Right ventricle myocardium superior (tissue), 1 donor: ENCODE measurements at regions not wholly inside any gene's neighbourhood (a gene's known extent, or its start where the extent isn't known, plus 50 kb on each side); places are given as distances from the start of the nearest gene placed in this dataset.
"Not testable (repeated sequence)": the region's sequence is repeated elsewhere in the genome, so short reads cannot be mapped to it uniquely, and the experiment has no call there.

Source experiments
- ATAC-seq: fragments of 200-7000 bp; cut with Tn5 transposase; one replicate; pipeline ENCODE4 v1.9.1; 2020; ENCODE audit warnings: mild to moderate bottlenecking; ENCODE audit not compliant: poor library complexity
- DNase-seq: peaks from one replicate; pipeline ENCODE4 v3.0.0-alpha.2; 2020
- intact Hi-C: fragments of 100-400 bp; cut with DNase I; formaldehyde crosslinking; loops from one replicate; pipeline ENCODE4 v1.11.2; 2022
- donor health status: DM: no; HTN: yes; CAD: no; lungs with severe emphysema.

DNA sequence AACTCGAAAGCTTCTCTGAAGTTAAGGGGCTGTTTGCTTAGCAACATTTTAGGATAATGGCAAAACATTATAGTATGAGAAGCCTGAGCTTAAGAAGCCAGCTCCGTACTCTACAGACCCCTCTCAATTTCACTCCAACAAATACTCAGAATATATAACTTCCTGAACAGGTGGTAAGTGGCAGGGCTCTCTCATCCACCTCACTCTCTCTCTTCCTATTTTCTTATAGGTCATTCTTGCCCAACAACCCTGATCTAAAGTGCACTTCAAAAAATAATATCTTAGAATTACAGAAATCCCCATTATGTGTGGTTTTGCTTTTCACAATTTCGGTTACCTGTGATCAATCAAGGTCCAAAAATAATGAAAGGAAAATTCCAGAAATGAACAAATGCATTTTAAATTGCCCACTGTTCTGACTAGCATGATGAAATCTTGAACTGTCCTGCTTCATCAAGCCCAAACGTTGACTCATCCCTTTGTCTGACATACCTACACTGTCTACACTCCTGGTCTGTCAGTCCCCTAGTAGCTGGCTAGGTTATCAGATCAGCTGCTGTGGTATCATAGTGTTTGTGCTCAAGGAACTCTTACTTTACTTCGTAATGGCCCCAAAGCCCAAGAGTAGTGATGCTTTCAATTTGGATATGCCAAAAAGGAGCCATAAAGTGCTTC is 122.8 kb upstream of the COL5A2 start:
- ATAC-seq = no peak
- DNase-seq = no peak
- intact Hi-C loops = no loop called here

- intact Hi-C loops = no loop called here
- ATAC-seq (no peak), DNase-seq (no peak)
Observed at GRCh38 chr2:189304360-189304759, 124.8 kb upstream of the COL5A2 start.

DNA sequence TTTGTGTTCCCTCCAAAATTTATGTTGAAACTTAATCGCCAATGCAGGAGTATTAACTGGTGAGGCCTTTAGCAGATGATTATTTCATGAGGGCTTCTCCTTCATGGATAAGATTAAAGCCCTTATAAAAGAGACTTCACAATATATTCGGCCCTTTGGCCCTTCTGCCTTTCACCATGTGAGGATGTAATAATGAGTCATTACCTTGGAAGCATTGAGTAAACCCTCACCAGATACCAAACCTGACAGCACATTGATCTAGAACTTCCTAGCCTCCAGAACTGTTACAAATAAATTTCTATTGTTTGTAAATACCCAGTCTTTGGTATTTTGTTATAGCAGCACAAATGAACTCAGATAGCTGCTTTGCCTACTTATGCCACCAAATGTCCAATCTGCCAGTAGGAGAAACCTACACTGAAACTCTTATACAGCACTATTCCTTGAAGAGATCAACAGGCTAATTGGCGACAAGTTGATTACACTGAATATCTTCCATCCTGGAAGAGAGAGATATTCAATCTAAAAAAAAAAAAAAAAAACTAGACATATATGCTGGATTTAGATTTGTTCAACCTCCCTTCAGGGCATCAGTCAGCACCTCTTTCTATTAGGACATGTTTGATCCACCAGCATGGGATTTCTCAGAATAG is 125.9 kb upstream of the COL5A2 start:
- DNase-seq (no peak), ATAC-seq (no peak)
- intact Hi-C loops = no loop called here

DNA sequence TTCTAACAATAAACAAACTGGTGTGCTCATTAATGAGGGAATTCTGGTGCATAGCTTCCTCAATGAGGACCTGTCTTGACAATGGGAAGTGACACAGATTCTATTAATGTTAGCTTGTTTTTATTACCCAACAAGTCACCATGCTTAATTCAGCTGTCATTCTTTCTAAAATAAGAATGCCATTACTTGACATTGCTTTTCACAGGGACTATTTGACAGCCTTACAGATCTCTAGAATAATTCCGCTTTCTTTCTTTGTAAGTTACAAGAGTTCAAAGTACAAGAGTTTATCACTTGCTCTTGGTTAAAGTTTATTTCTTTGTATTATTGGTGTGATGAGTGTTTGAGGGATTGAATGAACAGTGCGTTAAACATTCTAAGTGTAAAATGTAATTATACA is 127.0 kb upstream of the COL5A2 start:
- ATAC-seq (no peak), DNase-seq (no peak)
- intact Hi-C loops = no loop called here

DNA sequence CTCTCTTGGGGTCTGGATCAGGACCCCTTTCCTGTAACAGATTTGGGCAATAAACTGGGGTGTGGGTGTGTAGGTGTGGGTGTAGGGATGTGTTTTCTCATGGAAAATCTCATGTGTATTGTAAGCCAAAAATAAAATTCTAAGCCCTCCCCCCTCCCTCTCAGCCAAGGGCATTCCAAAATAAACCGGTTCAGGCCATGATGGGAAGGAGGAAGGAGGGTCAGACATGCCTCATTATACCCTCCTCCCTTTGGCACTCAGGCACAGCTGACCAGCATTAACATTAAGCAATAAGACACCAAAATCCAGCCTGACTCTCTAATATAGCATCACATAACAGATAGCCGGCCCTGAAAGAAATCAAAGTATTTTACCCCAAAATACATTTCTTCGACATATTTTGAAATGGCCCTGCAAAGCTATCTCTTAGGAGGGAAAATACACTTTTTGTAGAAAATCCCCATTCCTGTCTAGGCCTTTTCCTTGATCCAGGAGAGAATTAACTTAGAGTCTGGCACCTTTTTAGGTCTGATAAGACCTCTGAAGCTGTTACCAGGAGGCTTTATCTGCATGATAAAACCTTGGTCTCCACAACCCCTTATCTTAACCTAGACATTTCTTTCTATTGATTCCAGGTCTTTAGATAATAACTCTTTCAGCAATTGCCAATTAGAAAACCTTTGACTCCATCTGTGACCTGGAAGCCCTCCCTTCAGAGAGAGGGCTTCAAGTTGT is 128.7 kb upstream of the COL5A2 start:
- no peak for DNase-seq
- ATAC-seq = no peak
- intact Hi-C loops = no loop called here

GRCh38 chr2:189309331-189309730 is 129.8 kb upstream of the COL5A2 start:
- no peak for ATAC-seq
- no peak for DNase-seq
- intact Hi-C loops = no loop called here

- DNase-seq = no peak
- intact Hi-C loops = no loop called here
- ATAC-seq = no peak
Observed at GRCh38 chr2:189312211-189312610, 129.1 kb upstream of the WDR75 start.

- intact Hi-C loops = no loop called here
- DNase-seq (no peak), ATAC-seq (no peak)
Observed at GRCh38 chr2:189312643-189313042, 128.6 kb upstream of the WDR75 start.

- ATAC-seq (no peak), DNase-seq (no peak)
- intact Hi-C loops = no loop called here
Observed at GRCh38 chr2:189318761-189319160, 122.5 kb upstream of the WDR75 start.

- ATAC-seq, intact Hi-C loops, DNase-seq: not testable (repeated sequence)
Observed at GRCh38 chr2:189319424-189319823, 121.8 kb upstream of the WDR75 start.

DNA sequence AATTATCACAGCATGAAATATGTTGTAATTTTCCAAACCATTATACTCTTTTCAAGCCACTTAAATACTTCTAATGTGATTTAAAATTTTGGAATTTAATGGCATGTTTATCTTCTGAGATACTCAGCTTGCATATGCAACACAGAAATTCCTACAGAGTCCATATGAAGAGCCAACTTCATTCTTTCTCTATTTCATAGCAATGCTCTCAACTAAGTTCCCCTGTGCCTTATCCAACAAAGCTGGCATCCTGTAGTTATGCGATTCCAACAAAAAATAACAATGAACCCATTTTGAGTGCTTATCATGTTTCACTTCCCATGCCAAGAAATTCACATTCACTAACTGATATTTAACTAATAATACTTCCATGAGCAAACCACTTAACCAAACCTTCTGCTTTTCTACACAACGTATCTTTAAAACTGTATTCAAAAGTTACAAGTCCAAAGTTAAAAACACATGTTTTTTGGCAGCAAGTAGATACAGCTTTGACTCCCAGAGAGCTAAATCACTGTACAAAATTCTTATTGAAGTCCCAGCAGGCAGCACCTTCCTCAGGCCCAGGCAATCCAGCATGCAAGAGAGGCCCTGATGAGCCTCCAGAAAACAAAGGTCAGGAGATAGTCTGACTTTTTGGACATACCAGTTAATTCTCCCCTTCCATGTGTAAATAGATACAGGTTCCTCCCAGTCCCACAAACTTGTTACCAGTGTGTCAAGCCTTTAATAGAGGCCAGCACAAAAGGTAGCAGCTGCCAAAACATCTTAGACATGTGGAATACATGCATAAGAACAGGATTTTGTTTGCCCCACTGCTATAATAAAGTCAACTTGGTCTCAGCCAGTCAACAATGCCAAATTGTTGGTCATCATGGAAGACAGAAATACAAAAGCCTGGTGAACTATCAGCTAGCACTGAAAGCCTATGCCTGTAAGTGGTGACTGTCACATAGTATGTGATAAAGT is 113.1 kb upstream of the WDR75 start:
- intact Hi-C loops = no loop called here
- ATAC-seq (no peak), DNase-seq (no peak)

DNA sequence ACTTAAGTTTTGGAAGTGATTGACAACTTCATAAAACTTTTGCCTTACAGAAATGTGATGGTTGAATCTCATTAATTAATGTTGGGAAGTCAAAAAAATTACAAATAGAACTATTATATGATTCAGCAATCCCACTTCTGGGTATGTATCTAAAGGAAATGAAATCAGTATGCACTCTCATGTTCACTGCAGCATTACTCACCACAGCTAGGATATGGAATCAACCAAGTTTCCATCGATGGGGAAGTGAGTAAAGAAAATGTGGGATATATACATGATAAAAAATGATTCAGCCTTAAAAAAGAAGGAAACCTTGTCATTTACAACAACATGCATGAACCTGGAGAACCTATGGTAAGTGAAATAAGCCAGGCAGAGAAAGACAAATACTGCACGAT is 112.4 kb upstream of the WDR75 start:
- intact Hi-C loops = no loop called here
- ATAC-seq (no peak), DNase-seq (no peak)

GRCh38 chr2:189336276-189336975 is 104.8 kb upstream of the WDR75 start:
- DNase-seq = no peak
- intact Hi-C loops = no loop called here
- no peak for ATAC-seq

DNA sequence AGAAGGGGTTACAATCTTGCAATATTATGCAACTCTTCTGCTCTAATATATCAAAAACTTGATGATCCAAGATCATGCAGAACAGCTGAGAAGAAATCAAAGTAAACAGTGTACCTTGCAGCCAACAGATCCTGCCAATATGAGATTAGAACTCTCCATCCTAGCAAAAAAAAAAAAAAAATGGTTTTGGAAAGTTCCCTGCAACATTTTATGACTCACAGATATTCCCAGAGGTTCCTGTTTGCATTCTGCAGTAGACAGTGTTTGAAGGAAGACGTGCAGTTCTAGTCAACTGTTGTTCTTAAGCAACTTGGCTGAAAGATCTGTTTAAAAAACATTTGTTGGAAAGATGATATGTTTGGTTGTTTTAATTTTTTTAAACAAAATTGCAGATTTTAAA is 103.6 kb upstream of the WDR75 start:
- ATAC-seq = peak; percentile 96
- intact Hi-C loops = no loop called here
- DNase-seq = no peak

GRCh38 chr2:189338115-189338514 is 103.2 kb upstream of the WDR75 start:
- no peak for DNase-seq
- peak; percentile 53 for ATAC-seq
- intact Hi-C loops = no loop called here

DNA sequence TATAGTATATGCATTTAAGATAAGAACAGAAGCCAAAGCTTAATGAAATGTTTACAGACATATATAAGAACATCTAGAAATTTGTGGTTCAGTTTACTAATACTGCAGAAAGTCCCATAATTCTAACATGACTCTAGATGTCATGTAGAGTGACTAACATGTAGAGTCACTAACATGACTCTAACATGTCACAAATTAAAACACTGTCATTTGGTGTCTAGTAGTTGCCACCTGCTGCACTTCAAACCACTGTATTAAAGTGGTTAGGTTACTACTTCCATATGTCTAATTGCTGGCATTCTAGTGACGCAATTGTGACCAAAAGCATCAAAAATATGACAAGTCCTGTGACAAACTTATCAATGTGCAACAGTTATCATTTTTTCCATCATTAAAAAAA is 100.2 kb upstream of the WDR75 start:
- intact Hi-C loops = no loop called here
- ATAC-seq = no peak
- DNase-seq = no peak

DNA sequence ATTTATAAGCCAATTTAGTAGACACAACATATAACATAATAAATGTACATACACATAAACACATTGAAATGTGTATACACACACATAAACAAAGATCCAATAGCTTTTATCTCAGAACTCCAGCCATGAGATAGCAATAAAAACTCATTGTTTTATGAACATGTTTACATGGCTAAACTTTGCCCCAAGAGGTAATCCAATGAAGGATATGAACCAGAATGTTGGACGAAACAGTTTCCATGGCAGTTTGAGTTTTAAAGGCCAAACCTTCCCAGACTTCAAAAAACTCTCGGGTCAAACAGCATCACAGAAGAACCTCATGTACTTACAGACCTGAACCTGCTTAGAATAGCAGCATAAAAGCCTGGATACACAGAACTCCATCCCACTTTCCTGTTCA is 97.2 kb upstream of the WDR75 start:
- DNase-seq = no peak
- intact Hi-C loops = no loop called here
- no peak for ATAC-seq

- peak; percentile 81 for ATAC-seq
- intact Hi-C loops = no loop called here
- no peak for DNase-seq
Observed at GRCh38 chr2:189347540-189347939, 93.7 kb upstream of the WDR75 start.
